Epithelial cell of proximal tubule (primary cell): ENCODE measurements at regions not wholly inside any gene's neighbourhood (a gene's known extent, or its start where the extent isn't known, plus 50 kb on each side); places are given as distances from the start of the nearest gene placed in this dataset.

Experiments used
- DNase-seq: peaks from one replicate; pipeline ENCODE4 v3.0.0-alpha.2; 2011; ENCODE audit warnings: low read depth
- H3K4me3 ChIP-seq: 2 replicates; pipeline ENCODE4 v1.5.1; 2011; ENCODE audit warnings: low read depth, mild to moderate bottlenecking, low read length
- TF ChIP-seq, protein P1 (sequence below): conservative IDR thresholded peaks from 2 replicates; pipeline ENCODE4 v1.5.1; 2012; ENCODE audit warnings: low read depth, mild to moderate bottlenecking, low read length

DNA sequence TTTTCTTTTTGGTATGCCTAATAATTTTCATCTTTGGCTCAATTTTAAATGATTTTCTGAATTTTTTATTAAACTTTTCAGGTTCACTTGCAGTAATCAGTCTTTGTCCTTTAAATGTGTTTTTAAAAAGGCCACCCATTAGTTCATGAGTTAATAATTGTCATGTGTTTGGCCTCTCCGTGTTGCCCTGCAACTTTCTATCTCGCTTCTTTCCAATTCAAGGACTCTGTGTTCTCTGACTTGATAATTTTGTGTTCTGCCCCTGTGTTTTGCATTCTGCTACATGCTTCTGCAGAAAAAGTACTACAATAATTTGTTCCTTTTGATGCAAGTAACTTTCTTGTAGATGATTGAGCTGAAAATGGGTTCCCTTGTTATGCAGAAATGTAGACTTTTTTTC is 921.4 kb upstream of the LRATD1 start:
- no peak for DNase-seq
- TF ChIP-seq, protein P1, sequence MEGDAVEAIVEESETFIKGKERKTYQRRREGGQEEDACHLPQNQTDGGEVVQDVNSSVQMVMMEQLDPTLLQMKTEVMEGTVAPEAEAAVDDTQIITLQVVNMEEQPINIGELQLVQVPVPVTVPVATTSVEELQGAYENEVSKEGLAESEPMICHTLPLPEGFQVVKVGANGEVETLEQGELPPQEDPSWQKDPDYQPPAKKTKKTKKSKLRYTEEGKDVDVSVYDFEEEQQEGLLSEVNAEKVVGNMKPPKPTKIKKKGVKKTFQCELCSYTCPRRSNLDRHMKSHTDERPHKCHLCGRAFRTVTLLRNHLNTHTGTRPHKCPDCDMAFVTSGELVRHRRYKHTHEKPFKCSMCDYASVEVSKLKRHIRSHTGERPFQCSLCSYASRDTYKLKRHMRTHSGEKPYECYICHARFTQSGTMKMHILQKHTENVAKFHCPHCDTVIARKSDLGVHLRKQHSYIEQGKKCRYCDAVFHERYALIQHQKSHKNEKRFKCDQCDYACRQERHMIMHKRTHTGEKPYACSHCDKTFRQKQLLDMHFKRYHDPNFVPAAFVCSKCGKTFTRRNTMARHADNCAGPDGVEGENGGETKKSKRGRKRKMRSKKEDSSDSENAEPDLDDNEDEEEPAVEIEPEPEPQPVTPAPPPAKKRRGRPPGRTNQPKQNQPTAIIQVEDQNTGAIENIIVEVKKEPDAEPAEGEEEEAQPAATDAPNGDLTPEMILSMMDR, result no peak
- H3K4me3 ChIP-seq, result no peak overlapping the region

DNA sequence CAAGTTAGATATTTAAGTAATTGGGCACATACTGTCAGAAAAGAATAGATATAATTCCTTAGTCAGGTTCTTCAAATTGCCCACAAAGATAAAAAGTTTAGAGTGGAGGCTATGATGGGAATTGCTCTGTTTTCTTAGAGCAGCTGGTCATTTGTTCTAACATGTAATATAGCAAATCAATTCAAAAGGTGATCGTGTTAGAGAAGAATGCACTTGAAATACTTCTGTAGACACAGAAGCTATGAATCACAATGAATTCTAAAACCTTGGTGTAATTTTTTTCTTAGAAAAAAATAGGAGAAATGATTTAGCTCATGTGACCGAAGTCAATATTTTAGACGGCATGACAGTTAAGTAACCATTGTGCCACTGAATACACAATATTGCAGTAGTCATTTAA is 918.1 kb upstream of the LRATD1 start:
- DNase-seq, result no peak
- no peak overlapping the region for H3K4me3 ChIP-seq
- TF ChIP-seq, protein P1, result no peak

DNA sequence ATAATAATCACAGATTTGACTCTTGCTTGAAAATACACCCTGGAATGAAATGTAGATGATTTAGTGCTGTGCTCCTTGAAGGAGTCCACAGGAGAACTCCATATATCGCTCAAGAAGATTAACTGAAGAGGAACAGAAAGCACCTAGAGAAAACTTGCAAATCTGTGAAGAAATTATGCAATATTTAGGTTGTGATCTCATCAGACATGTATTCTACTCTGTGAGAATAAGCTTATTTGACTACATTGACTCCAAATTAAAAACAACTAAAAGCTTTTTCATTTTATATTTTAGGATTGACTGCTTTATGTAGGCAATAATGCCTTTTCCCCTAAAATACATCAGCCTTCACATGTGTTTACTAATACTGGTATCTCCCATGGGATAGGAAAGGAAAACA is 906.6 kb upstream of the LRATD1 start:
- TF ChIP-seq, protein P1, result no peak
- no peak for DNase-seq
- no peak overlapping the region for H3K4me3 ChIP-seq

DNA sequence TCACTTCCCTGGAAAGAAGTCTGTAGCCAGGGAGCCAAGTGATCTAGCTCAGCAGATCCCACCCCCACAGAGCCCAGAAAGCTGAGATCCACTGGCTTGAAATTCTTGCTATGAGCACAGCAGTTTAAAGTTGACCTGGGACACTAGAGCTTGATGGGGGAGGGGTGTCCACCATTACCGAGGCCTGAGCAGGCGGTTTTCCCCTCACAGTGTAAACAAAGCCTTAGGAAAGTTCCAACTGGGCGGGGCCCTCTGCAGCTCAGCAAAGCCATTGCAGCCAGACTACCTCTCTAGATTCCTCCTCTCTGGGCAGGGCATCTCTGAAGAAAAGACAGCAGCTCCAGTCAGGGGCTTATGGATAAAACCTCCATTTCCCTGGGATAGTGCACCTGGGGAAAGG is 887.2 kb upstream of the LRATD1 start:
- TF ChIP-seq, protein P1, result no peak
- H3K4me3 ChIP-seq, result no peak overlapping the region
- no peak for DNase-seq

DNA sequence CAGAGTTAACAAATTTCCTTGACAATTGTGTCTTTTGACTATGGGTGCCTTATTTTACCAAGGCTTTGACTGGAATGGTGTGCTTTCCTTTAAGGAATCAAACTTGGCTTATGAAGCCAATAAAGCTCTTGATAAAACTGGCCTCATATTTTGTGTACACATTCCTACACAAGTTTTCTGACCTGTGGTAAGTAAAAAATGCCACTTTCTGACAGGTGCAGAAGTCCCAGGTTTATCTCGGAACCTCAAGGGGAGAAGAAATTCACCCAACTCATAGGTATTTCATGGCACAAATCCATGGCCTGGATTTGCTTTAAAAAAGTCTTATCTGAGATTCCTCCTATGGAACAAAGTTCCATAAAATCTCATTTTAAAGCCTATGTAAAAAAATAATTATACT is 880.6 kb upstream of the LRATD1 start:
- TF ChIP-seq, protein P1, result no peak

DNA sequence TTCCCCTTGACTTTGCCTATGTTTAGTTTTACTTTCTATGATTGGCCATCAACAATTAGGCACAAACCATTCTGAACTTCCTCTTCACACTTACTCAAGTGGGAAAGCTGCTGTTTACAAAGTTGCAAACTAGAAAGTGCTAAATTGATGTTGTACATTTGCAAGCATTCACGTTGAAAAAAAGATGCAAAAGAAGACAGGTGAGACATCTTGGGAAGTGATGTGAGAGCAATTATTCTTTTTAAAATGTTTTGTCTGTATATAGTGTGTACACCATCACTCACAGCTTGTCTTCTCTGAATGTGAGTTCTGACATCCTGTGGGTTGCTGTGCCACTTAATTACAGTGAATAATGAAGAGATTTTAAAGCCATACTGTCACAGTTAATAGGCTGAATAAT is 874.1 kb upstream of the LRATD1 start:
- TF ChIP-seq, protein P1, result no peak
- H3K4me3 ChIP-seq, result no peak overlapping the region
- no peak for DNase-seq

More for the DNA sequence above, 880.6 kb upstream of the LRATD1 start:
- no peak for DNase-seq
- no peak overlapping the region for H3K4me3 ChIP-seq

DNA sequence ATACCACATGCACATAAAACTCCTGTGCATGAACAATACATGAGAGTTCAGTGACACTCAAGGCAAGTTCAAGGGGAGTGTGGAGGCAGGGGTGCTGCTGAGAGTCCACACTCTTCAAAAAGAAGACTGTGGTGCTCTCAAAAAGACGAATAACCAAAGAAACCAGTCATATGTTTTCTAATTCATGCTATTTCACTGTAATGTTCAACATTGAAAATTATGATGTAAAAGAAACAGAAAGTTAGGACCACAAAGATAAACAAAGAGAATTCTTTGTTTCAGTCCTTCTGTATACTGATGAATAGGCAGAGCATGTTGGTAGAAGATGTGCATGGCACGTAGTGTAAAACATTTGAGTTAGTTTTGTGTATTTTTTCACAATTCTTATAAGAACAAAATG is 864.2 kb upstream of the LRATD1 start:
- TF ChIP-seq, protein P1, result no peak
- no peak overlapping the region for H3K4me3 ChIP-seq
- no peak for DNase-seq
